Endodermal cell (in vitro differentiated cells): ENCODE measurements at regions not wholly inside any gene's neighbourhood (a gene's known extent, or its start where the extent isn't known, plus 50 kb on each side); places are given as distances from the start of the nearest gene placed in this dataset.

Experiments used
- DNase-seq: peaks from one replicate; pipeline ENCODE4 v3.0.0-alpha.2; 2017
- H3K27ac ChIP-seq: 2 replicates; pipeline ENCODE4 v1.5.1; 2013; ENCODE audit warnings: mild to moderate bottlenecking, low read depth, low read length, moderate library complexity
- H3K27me3 ChIP-seq: 2 replicates; pipeline ENCODE4 v1.6.1; 2013; ENCODE audit warnings: mild to moderate bottlenecking, low read length, moderate library complexity; ENCODE audit not compliant: insufficient read depth, control insufficient read depth, poor library complexity, severe bottlenecking
- H3K36me3 ChIP-seq: 2 replicates; pipeline ENCODE4 v1.7.0; 2013; ENCODE audit warnings: mild to moderate bottlenecking, low read length, moderate library complexity; ENCODE audit not compliant: control insufficient read depth, insufficient read depth
- H3K4me1 ChIP-seq: one replicate; pipeline ENCODE4 v1.7.0; 2013; ENCODE audit warnings: low read length; ENCODE audit not compliant: control insufficient read depth, insufficient read depth
- H3K4me3 ChIP-seq: 2 replicates; pipeline ENCODE4 v1.5.1; 2013; ENCODE audit warnings: mild to moderate bottlenecking, low read length, moderate library complexity
- H3K9ac ChIP-seq: 2 replicates; pipeline ENCODE4 v1.6.1; 2013; ENCODE audit warnings: mild to moderate bottlenecking, low read length, moderate library complexity; ENCODE audit not compliant: poor library complexity, severe bottlenecking; ENCODE audit errors: extremely low read depth
- H3K9me3 ChIP-seq: 2 replicates; pipeline ENCODE4 v1.6.1; 2013; ENCODE audit warnings: mild to moderate bottlenecking, low read length, moderate library complexity; ENCODE audit not compliant: control insufficient read depth
- H3K27ac Mint-ChIP-seq: 2 replicates; pipeline ENCODE4 v1.8.0; 2020; ENCODE audit warnings: mixed read lengths
- H3K27me3 Mint-ChIP-seq: 2 replicates; pipeline ENCODE4 v1.8.0; 2021; ENCODE audit warnings: mild to moderate bottlenecking, mixed read lengths; ENCODE audit not compliant: insufficient read depth
- H3K36me3 Mint-ChIP-seq: 2 replicates; pipeline ENCODE4 v1.8.0; 2020; ENCODE audit warnings: low read depth, mixed read lengths
- H3K4me1 Mint-ChIP-seq: 2 replicates; pipeline ENCODE4 v1.8.0; 2020; ENCODE audit warnings: mixed read lengths
- H3K4me3 Mint-ChIP-seq: 2 replicates; pipeline ENCODE4 v1.8.0; 2020; ENCODE audit warnings: mild to moderate bottlenecking, moderate library complexity, mixed read lengths
- H3K9me3 Mint-ChIP-seq: 2 replicates; pipeline ENCODE4 v1.8.0; 2020; ENCODE audit warnings: mild to moderate bottlenecking, mixed read lengths
- CTCF ChIP-seq: fragments of 200-600 bp; sonication (generic); conservative IDR thresholded peaks from 2 replicates; pipeline ENCODE4 v1.5.0; 2021; ENCODE audit warnings: antibody characterized with exemption, mild to moderate bottlenecking
- WGBS, 2 experiments: methylation state at CpG; one replicate each; pipeline versions ENCODE4 v1.1.5 to v1.1.7; 2013; ENCODE audit warnings: missing lambda C conversion rate in 2 of 2, mixed read lengths in 1 of 2; ENCODE audit not compliant: insufficient coverage in 1 of 2, insufficient read length in 1 of 2; 5-methylcytosine and 5-hydroxymethylcytosine counted together

DNA sequence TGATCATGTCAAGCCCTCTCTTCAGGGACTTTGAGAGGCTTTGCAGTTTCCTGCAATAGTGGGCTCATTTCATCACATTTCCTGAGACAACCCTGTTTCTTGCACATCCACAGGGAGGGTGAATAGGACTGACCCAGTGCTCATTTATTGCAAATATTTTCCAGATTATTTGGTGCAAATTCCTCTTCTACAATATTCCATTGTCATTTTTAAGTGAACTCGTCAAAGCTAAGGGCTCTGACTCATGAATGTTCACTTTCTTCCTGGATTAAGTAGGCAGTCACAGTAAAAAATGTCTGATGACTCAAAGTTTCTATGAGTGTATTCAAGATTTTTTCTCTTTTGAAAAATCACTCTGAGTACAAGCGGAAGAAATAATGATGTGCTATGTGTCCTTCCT lies 225.5 kb upstream of the GALNT5 start:
- Histone ChIP-seq H3K9me3 (no peaks in the 10 kb centered on the region), H3K27ac (no peak overlapping the region), H3K9ac (no peak overlapping the region), H3K4me3 (no peak overlapping the region), H3K27me3 (no peaks in the 10 kb centered on the region), H3K4me1 (no peaks in the 10 kb centered on the region), H3K36me3 (no peaks in the 10 kb centered on the region)
- Mint-ChIP-seq H3K4me1 (no peaks in the 10 kb centered on the region), H3K36me3 (no peaks in the 10 kb centered on the region), H3K27ac (no peak overlapping the region), H3K27me3 (no peaks in the 10 kb centered on the region), H3K9me3 (no peaks in the 10 kb centered on the region), H3K4me3 (no peak overlapping the region)
- TF ChIP-seq CTCF: no peak
- WGBS, 2 experiments: 87 to 89% methylated on average over 1 to 2 of the region's 2 CpGs
- DNase-seq: no peak

DNA sequence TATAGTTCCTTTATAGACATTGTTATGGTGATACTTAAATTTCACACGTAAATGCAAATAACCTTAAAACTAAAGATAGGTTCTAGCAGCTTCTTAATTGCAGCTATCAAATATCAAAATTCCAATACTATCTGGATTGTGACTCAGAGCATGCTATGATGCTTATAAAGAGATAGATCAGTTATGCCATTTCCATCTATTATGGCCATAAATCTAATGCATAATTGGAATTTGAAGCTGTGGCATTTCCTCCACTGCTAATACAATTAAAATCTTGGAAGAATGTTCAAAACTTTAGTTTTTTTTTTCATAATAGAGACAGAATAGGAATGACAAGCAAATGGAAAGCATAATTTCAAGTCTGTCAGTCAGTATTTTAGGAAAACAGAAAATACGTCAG lies 220.8 kb upstream of the GALNT5 start:
- H3K9me3 Mint-ChIP-seq: no peaks in the 10 kb centered on the region
- H3K9ac ChIP-seq: no peak overlapping the region
- H3K27ac Mint-ChIP-seq: no peak overlapping the region
- H3K36me3 Mint-ChIP-seq: no peaks in the 10 kb centered on the region
- H3K4me3 Mint-ChIP-seq: no peak overlapping the region
- no peaks in the 10 kb centered on the region for H3K36me3 ChIP-seq
- H3K27me3 ChIP-seq: no peaks in the 10 kb centered on the region
- no peaks in the 10 kb centered on the region for H3K27me3 Mint-ChIP-seq
- DNase-seq: no peak
- no peak for TF ChIP-seq CTCF
- 88 to 92% methylated on average over 1 to 2 of the region's 2 CpGs for WGBS, 2 experiments
- H3K27ac ChIP-seq: no peak overlapping the region
- H3K4me3 ChIP-seq: no peak overlapping the region
- H3K9me3 ChIP-seq: no peaks in the 10 kb centered on the region
- H3K4me1 ChIP-seq: no peaks in the 10 kb centered on the region
- no peaks in the 10 kb centered on the region for H3K4me1 Mint-ChIP-seq

DNA sequence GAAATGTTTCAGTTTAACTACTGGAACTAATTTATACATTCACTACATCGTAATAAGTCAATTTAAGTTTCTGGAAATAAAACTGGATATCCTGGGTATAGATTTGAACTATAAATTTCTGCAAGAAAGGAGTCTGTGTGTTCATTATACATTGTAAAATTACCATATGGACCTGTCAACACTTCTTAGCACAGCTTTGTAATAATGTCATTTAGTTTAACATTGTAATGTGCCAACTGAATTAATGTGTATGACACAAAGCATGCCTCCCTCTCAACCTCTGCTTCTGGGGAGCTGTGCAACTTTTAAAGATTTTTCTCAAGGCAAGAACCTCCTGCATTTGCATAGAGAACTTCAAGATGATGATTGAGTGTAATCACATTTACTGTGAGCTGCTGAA lies 213.7 kb upstream of the GALNT5 start:
- H3K4me3 ChIP-seq: no peak overlapping the region
- H3K27ac ChIP-seq: no peak overlapping the region
- no peak for DNase-seq
- H3K4me1 Mint-ChIP-seq: no peaks in the 10 kb centered on the region
- H3K9me3 ChIP-seq: no peaks in the 10 kb centered on the region
- H3K9me3 Mint-ChIP-seq: no peaks in the 10 kb centered on the region
- no peak overlapping the region for H3K4me3 Mint-ChIP-seq
- no peaks in the 10 kb centered on the region for H3K36me3 ChIP-seq
- no peaks in the 10 kb centered on the region for H3K4me1 ChIP-seq
- no peaks in the 10 kb centered on the region for H3K27me3 Mint-ChIP-seq
- H3K9ac ChIP-seq: no peak overlapping the region
- TF ChIP-seq CTCF: no peak
- no peaks in the 10 kb centered on the region for H3K36me3 Mint-ChIP-seq
- H3K27ac Mint-ChIP-seq: no peak overlapping the region
- no peaks in the 10 kb centered on the region for H3K27me3 ChIP-seq
- no CpG with 5 or more reads among the region's 1 CpG for WGBS, 2 experiments
